SU-DHL-6 (cell line): ENCODE measurements at regions not wholly inside any gene's neighbourhood (a gene's known extent, or its start where the extent isn't known, plus 50 kb on each side); places are given as distances from the start of the nearest gene placed in this dataset.

ENCODE experiments used
- EZH2phosphoT487 ChIP-seq: fragments of 200-600 bp; sonication (generic), shearing (Covaris generic); conservative IDR thresholded peaks from 2 replicates; pipeline ENCODE4 v1.6.1; 2018; ENCODE audit warnings: mild to moderate bottlenecking, antibody characterized with exemption, low read length, moderate library complexity, mixed read lengths
- TF ChIP-seq, protein P1 (sequence below): fragments of 200-600 bp; sonication (generic); IDR thresholded peaks from one replicate; pipeline ENCODE4 v1.5.1; 2017; ENCODE audit warnings: antibody characterized with exemption, mild to moderate bottlenecking, low read length, moderate library complexity; ENCODE audit not compliant: insufficient read depth, poor library complexity, severe bottlenecking

DNA sequence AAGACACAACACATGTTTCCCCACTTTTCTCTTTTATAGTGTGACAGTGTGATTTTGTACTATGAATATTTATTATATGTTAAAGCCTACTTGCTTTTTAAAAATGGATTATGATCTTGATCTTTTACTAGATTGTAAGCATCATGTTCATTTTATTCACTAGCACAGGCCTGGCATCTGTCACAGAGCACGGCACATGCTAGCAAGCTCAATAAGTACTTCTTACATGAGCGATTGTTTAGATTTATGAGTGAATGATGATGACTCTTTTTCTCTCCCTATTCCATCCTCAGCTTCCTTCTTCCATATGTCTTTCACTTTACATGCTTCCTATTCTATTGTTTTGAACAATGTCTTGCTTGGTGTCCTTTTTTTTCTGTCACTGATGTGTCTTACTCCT is 1454.1 kb downstream of the MRPL39 start:
- TF ChIP-seq, protein P1, sequence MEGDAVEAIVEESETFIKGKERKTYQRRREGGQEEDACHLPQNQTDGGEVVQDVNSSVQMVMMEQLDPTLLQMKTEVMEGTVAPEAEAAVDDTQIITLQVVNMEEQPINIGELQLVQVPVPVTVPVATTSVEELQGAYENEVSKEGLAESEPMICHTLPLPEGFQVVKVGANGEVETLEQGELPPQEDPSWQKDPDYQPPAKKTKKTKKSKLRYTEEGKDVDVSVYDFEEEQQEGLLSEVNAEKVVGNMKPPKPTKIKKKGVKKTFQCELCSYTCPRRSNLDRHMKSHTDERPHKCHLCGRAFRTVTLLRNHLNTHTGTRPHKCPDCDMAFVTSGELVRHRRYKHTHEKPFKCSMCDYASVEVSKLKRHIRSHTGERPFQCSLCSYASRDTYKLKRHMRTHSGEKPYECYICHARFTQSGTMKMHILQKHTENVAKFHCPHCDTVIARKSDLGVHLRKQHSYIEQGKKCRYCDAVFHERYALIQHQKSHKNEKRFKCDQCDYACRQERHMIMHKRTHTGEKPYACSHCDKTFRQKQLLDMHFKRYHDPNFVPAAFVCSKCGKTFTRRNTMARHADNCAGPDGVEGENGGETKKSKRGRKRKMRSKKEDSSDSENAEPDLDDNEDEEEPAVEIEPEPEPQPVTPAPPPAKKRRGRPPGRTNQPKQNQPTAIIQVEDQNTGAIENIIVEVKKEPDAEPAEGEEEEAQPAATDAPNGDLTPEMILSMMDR: no peak
- no peak for TF ChIP-seq EZH2phosphoT487
